Neutrophil (primary cell): ENCODE measurements at regions not wholly inside any gene's neighbourhood (a gene's known extent, or its start where the extent isn't known, plus 50 kb on each side); places are given as distances from the start of the nearest gene placed in this dataset.

Experiments
- H3K27ac ChIP-seq: fragments of 200-600 bp; sonication (generic); 2 replicates; pipeline ENCODE4 v1.5.1; 2016; ENCODE audit warnings: mild to moderate bottlenecking, moderate library complexity
- H3K27me3 ChIP-seq: fragments of 200-600 bp; sonication (generic); 2 replicates; pipeline ENCODE4 v1.6.0; 2016; ENCODE audit warnings: mild to moderate bottlenecking
- H3K36me3 ChIP-seq: fragments of 200-600 bp; sonication (generic); 2 replicates; pipeline ENCODE4 v1.5.1; 2017
- H3K4me1 ChIP-seq, 2 experiments: fragments of 200-600 bp in 1 of 2; sonication (generic) in 1 of 2; 1 replicate in 1 of 2; 2 replicates in 1 of 2; pipeline versions ENCODE4 v1.5.1 to v1.6.1; 2013 to 2016; ENCODE audit warnings: low read depth in 1 of 2, low read length in 1 of 2, mild to moderate bottlenecking in 1 of 2, moderate library complexity in 1 of 2; ENCODE audit not compliant: control insufficient read depth in 1 of 2, insufficient read depth in 1 of 2
- H3K4me3 ChIP-seq, 2 experiments: fragments of 200-600 bp in 1 of 2; sonication (generic) in 1 of 2; 1 replicate in 1 of 2; 2 replicates in 1 of 2; pipeline ENCODE4 v1.5.1; 2013 to 2016; ENCODE audit warnings: low read depth in 1 of 2, low read length in 1 of 2, mild to moderate bottlenecking in 1 of 2, moderate library complexity in 1 of 2
- H3K9me3 ChIP-seq: fragments of 200-600 bp; sonication (generic); 2 replicates; pipeline ENCODE4 v1.5.1; 2016
- CTCF ChIP-seq: fragments of 200-600 bp; sonication (generic); IDR thresholded peaks from 2 replicates; pipeline ENCODE4 v1.5.1; 2016; ENCODE audit warnings: antibody characterized with exemption

- Histone ChIP-seq H3K4me1 (no peaks in the 10 kb centered on the region), H3K27me3 (no peaks in the 10 kb centered on the region), H3K36me3 (no peaks in the 10 kb centered on the region), H3K4me3 (no peak overlapping the region), H3K27ac (no peak overlapping the region), H3K9me3 (peaks cover 16% of the 10 kb centered on the region)
- no peak for TF ChIP-seq CTCF
Measured at GRCh38 chr3:72223116-72223515, 438.2 kb upstream of the PROK2 start.

- Histone ChIP-seq H3K27me3 (no peaks in the 10 kb centered on the region), H3K27ac (no peak overlapping the region), H3K4me3 (no peak overlapping the region), H3K4me1 (no peaks in the 10 kb centered on the region), H3K36me3 (no peaks in the 10 kb centered on the region), H3K9me3 (peaks cover 16% of the 10 kb centered on the region)
- TF ChIP-seq CTCF: no peak
Measured at GRCh38 chr3:72222410-72222809, 437.5 kb upstream of the PROK2 start.

GRCh38 chr3:72220946-72221345 lies 436.0 kb upstream of the PROK2 start:
- H3K9me3 ChIP-seq: peaks cover 13% of the 10 kb centered on the region
- TF ChIP-seq CTCF: no peak
- no peaks in the 10 kb centered on the region for H3K4me1 ChIP-seq
- no peak overlapping the region for H3K27ac ChIP-seq
- no peaks in the 10 kb centered on the region for H3K27me3 ChIP-seq
- no peak overlapping the region for H3K4me3 ChIP-seq
- H3K36me3 ChIP-seq: no peaks in the 10 kb centered on the region

- Histone ChIP-seq H3K4me3 (no peak overlapping the region), H3K36me3 (no peaks in the 10 kb centered on the region), H3K27me3 (no peaks in the 10 kb centered on the region), H3K4me1 (no peaks in the 10 kb centered on the region), H3K9me3 (peaks cover 7% of the 10 kb centered on the region), H3K27ac (no peak overlapping the region)
- TF ChIP-seq CTCF: no peak
Measured at GRCh38 chr3:72219752-72220151, 434.8 kb upstream of the PROK2 start.

GRCh38 chr3:72217570-72217969 lies 432.6 kb upstream of the PROK2 start:
- Histone ChIP-seq H3K9me3 (no peaks in the 10 kb centered on the region), H3K36me3 (no peaks in the 10 kb centered on the region), H3K4me1 (peaks cover 0 to 6% of the 10 kb centered on the region in 2 experiments), H3K27me3 (no peaks in the 10 kb centered on the region), H3K27ac (no peak overlapping the region), H3K4me3 (no peak overlapping the region)
- no peak for TF ChIP-seq CTCF
